ENCODE measurements at regions not wholly inside any gene's neighbourhood (a gene's known extent, or its start where the extent isn't known, plus 50 kb on each side); places are given as distances from the start of the nearest gene placed in this dataset.

GRCh38 chr5:146940295-146940694, 61.7 kb upstream of the PPP2R2B start:
- TF ChIP-seq POLR2AphosphoS5 (IDR thresholded peaks at IDR 0.05) (no peak), POLR2A (IDR thresholded peaks at IDR 0.05) (no peak), EP300 (IDR thresholded peaks at IDR 0.05) (no peak)
- TF ChIP-seq, protein P1, sequence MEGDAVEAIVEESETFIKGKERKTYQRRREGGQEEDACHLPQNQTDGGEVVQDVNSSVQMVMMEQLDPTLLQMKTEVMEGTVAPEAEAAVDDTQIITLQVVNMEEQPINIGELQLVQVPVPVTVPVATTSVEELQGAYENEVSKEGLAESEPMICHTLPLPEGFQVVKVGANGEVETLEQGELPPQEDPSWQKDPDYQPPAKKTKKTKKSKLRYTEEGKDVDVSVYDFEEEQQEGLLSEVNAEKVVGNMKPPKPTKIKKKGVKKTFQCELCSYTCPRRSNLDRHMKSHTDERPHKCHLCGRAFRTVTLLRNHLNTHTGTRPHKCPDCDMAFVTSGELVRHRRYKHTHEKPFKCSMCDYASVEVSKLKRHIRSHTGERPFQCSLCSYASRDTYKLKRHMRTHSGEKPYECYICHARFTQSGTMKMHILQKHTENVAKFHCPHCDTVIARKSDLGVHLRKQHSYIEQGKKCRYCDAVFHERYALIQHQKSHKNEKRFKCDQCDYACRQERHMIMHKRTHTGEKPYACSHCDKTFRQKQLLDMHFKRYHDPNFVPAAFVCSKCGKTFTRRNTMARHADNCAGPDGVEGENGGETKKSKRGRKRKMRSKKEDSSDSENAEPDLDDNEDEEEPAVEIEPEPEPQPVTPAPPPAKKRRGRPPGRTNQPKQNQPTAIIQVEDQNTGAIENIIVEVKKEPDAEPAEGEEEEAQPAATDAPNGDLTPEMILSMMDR (IDR thresholded peaks at IDR 0.05), result no peak

All from stomach (tissue), 4 donors.